Cerebellar nuclear complex (tissue), 1 donor: ENCODE measurements at regions not wholly inside any gene's neighbourhood (a gene's known extent, or its start where the extent isn't known, plus 50 kb on each side); places are given as distances from the start of the nearest gene placed in this dataset.

Experiments used
- DNase-seq, 2 experiments: peaks; one replicate each; lab custom pipeline; 2025; lab: John Stamatoyannopoulos, UW

- DNase-seq = no peak
Observed at GRCh38 chr15:39273717-39274411, 307.0 kb upstream of the THBS1 start.

- DNase-seq = no peak
Observed at GRCh38 chr15:39275066-39275465, 305.8 kb upstream of the THBS1 start.

- DNase-seq = no peak
Observed at GRCh38 chr15:39279311-39279710, 301.6 kb upstream of the THBS1 start.

GRCh38 chr15:39281094-39281493 is 299.8 kb upstream of the THBS1 start:
- DNase-seq = no peak

GRCh38 chr15:39282663-39283208 is 298.1 kb upstream of the THBS1 start:
- no peak for DNase-seq

- DNase-seq = no peak
Observed at GRCh38 chr15:39283531-39283930, 297.3 kb upstream of the THBS1 start.

- no peak for DNase-seq
Observed at GRCh38 chr15:39285071-39285470, 295.8 kb upstream of the THBS1 start.

GRCh38 chr15:39285663-39286062 is 295.2 kb upstream of the THBS1 start:
- no peak for DNase-seq

- DNase-seq = no peak
Observed at GRCh38 chr15:39286706-39287105, 294.2 kb upstream of the THBS1 start.

GRCh38 chr15:39287322-39288195 is 293.3 kb upstream of the THBS1 start:
- DNase-seq = no peak

- DNase-seq = no peak
Observed at GRCh38 chr15:39290711-39291435, 290.0 kb upstream of the THBS1 start.

- no peak for DNase-seq
Observed at GRCh38 chr15:39291690-39292089, 289.2 kb upstream of the THBS1 start.

- DNase-seq = no peak
Observed at GRCh38 chr15:39296955-39297354, 283.9 kb upstream of the THBS1 start.

GRCh38 chr15:39298271-39298962 is 282.5 kb upstream of the THBS1 start:
- DNase-seq = no peak

- no peak for DNase-seq
Observed at GRCh38 chr15:39299486-39300267, 281.2 kb upstream of the THBS1 start.

- no peak for DNase-seq
Observed at GRCh38 chr15:39300451-39301153, 280.3 kb upstream of the THBS1 start.

GRCh38 chr15:39301589-39301999 is 279.3 kb upstream of the THBS1 start:
- DNase-seq = no peak

GRCh38 chr15:39302936-39303335 is 277.9 kb upstream of the THBS1 start:
- DNase-seq = no peak

- DNase-seq = no peak
Observed at GRCh38 chr15:39304201-39304841, 276.6 kb upstream of the THBS1 start.
